ENCODE measurements at regions not wholly inside any gene's neighbourhood (a gene's known extent, or its start where the extent isn't known, plus 50 kb on each side); places are given as distances from the start of the nearest gene placed in this dataset.

DNA sequence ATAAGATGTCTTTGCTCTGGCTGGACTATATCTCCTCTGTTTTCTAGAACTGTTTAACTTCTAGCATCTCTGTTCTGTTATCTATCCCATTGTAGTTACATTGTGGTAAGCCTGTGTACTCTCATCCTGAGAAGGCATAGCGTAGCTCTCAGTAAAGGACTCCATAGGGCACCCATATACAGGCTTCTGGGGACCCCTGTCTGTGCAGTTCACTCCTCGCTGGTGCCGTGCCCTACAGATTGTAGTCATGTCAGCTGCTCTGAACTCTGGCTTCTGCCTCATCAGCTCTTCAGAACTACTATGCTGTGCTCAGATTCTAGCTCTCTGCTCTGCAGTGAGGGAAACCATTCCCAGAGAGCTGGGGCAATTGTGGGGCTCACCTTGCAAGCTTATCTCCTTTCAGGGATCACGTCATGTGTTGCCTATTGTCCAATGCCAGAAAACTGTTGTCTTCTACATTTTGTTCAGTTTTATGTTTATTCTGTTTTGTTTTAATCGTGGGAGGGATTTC lies 181.3 kb upstream of the USP24 start:
- TF ChIP-seq, protein P1, sequence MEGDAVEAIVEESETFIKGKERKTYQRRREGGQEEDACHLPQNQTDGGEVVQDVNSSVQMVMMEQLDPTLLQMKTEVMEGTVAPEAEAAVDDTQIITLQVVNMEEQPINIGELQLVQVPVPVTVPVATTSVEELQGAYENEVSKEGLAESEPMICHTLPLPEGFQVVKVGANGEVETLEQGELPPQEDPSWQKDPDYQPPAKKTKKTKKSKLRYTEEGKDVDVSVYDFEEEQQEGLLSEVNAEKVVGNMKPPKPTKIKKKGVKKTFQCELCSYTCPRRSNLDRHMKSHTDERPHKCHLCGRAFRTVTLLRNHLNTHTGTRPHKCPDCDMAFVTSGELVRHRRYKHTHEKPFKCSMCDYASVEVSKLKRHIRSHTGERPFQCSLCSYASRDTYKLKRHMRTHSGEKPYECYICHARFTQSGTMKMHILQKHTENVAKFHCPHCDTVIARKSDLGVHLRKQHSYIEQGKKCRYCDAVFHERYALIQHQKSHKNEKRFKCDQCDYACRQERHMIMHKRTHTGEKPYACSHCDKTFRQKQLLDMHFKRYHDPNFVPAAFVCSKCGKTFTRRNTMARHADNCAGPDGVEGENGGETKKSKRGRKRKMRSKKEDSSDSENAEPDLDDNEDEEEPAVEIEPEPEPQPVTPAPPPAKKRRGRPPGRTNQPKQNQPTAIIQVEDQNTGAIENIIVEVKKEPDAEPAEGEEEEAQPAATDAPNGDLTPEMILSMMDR (IDR thresholded peaks at IDR 0.05): no peak
- TF ChIP-seq ZFX (IDR thresholded peaks at IDR 0.05; ENCODE audit: borderline replicate concordance): no peak

All from 22Rv1 (cell line).